GM12864 (cell line): ENCODE measurements at regions not wholly inside any gene's neighbourhood (a gene's known extent, or its start where the extent isn't known, plus 50 kb on each side); places are given as distances from the start of the nearest gene placed in this dataset.

Experiments used
- DNase-seq: peaks from one replicate; pipeline ENCODE4 v3.0.0-alpha.2; 2011; ENCODE audit warnings: low read depth
- H3K4me3 ChIP-seq: 2 replicates; pipeline ENCODE4 v1.5.1; 2011; ENCODE audit warnings: mild to moderate bottlenecking, low read depth, low read length, control low read depth
- TF ChIP-seq, protein P1 (sequence below): IDR thresholded peaks from 2 replicates; pipeline ENCODE4 v1.5.1; 2011; ENCODE audit warnings: low read depth, mild to moderate bottlenecking, moderate library complexity, low read length, control low read depth, inconsistent platforms; ENCODE audit errors: missing control alignments

DNA sequence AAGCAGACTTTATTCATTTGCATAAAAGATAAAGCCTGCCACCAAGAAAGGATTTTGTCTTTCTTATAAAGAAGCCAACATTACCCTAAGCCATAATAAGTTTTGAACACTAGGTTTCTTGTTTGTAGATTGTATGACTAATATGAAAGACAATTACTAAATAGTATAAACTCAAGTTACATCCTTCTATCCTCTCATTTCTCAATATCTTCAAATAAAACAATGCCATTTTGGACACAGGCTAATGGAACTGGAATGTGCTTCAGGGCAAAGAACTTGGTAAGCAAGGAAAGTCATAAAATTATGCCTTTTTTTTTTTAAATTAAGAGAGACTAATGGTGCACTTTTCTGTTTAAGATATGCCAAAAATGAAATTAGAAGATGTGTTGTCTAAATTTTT is 137.7 kb downstream of the DKK1 start:
- DNase-seq, result no peak
- TF ChIP-seq, protein P1, sequence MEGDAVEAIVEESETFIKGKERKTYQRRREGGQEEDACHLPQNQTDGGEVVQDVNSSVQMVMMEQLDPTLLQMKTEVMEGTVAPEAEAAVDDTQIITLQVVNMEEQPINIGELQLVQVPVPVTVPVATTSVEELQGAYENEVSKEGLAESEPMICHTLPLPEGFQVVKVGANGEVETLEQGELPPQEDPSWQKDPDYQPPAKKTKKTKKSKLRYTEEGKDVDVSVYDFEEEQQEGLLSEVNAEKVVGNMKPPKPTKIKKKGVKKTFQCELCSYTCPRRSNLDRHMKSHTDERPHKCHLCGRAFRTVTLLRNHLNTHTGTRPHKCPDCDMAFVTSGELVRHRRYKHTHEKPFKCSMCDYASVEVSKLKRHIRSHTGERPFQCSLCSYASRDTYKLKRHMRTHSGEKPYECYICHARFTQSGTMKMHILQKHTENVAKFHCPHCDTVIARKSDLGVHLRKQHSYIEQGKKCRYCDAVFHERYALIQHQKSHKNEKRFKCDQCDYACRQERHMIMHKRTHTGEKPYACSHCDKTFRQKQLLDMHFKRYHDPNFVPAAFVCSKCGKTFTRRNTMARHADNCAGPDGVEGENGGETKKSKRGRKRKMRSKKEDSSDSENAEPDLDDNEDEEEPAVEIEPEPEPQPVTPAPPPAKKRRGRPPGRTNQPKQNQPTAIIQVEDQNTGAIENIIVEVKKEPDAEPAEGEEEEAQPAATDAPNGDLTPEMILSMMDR, result no peak
- H3K4me3 ChIP-seq, result no peak overlapping the region

DNA sequence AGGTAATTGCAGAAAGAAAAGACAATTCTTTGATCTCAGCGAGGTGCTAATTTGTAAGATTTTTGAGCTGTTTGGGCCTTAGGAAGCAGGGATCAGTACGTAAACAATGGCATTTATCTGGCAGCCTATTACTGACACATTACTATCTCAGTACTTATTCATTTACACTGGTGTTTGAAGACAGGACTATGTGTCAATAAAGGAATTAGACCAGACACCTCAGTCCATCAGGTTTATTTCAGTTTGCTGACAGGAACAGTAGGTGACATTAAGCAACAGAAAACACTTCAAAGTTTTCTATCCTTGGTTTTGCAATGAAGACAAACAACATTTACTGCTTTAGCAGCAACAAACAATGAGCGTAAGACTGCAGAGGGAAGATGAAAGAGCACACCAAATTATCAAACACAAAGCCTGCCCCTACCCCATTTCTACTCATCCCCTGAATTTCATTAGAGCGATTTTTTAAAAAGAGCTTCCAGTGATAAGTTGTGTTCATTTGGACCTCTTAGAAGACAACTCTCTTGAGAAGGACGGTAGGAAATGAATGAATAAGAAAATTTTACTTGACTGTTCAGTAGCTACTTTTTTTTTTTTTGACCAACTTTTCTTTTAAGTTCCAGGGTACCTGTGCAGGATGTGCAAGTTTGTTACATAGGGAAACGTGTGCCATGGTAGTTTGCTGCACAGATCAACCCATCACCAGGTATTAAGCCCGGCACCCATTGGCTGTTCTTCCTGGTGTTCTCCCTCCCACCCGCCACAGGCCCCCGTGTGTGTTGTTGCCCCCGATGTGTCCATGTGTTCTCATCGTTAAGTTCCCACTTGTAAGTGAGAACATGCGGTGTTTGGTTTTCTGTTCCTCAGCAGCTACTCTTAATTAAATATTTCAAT is 138.8 kb downstream of the DKK1 start:
- DNase-seq, result no peak
- TF ChIP-seq, protein P1, result no peak
- no peak overlapping the region for H3K4me3 ChIP-seq

DNA sequence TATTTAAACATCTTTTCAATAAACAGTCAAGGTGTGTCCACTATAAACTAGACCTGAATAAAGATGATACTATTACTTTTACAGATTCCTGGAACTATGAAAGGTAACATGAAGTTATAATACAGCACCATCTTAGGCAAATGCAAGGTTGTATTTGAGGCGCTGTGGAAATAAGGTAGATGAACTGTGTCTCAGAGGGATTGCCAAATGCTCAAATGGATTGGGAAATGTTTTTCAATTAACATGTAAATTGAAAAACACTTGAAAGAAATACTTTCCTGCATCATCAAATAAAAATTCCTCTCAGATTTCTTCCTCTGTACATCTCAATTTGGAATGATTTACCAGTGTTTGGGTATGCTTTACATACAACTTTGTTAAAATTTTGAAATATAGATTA is 139.4 kb downstream of the DKK1 start:
- DNase-seq, result no peak
- TF ChIP-seq, protein P1, result no peak
- no peak overlapping the region for H3K4me3 ChIP-seq

DNA sequence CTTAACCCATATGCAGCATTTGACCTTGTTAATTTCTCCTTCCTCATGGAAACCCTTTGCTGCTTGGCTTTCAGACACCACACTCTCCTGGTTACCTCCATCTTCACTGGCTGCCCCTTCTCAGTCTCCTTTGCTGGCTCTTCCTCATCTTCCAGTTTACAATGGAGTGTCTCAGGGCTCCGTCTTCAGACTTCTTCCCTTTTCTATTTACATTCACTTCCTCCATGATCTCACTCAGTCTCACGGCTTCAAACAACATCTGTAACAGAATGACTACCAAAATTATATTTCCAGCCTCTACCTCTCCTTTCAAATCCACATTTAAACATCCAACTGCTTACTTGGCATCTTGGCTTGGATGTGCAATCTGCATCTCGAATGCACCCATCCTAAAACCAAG is 140.4 kb downstream of the DKK1 start:
- no peak overlapping the region for H3K4me3 ChIP-seq
- TF ChIP-seq, protein P1, result no peak
- no peak for DNase-seq

DNA sequence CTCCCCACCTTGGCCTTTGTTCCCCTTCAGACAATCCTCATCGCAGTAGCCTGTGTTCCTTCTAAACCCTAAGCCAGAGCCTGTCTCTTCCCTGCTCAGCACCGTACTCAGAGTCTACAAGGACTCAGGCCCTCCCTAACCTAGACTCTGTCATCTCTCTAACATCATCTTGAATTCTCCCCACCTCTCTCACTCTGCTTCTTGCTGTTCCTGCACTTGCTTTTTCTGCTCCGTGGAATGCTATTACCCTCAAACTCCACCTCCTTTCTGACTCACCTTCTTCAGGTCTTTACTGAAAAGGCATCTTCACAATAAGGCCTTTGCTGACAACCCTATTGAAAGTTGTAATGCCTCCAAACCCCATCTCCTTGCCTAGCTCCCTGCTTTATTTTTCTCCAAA is 141.0 kb downstream of the DKK1 start:
- TF ChIP-seq, protein P1, result no peak
- H3K4me3 ChIP-seq, result no peak overlapping the region
- no peak for DNase-seq

DNA sequence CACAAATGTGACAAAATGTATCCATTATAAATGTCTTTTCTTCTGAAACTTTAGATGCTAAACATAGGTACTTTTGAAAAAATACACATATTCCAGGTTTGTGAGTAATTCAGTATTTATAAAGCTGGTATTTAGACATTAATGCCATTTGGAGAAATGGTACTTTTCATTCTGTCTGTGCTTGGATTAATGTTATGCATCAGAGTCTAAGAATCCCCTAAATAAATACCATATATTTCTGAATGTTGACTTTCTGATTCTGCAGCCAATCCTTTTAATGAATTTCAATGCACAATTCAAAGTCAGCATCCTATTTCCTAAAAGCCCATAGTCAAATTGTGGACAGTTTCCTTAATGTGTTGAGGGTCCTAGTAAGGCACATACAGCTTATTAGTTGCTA is 145.0 kb downstream of the DKK1 start:
- TF ChIP-seq, protein P1, result no peak
- no peak for DNase-seq

DNA sequence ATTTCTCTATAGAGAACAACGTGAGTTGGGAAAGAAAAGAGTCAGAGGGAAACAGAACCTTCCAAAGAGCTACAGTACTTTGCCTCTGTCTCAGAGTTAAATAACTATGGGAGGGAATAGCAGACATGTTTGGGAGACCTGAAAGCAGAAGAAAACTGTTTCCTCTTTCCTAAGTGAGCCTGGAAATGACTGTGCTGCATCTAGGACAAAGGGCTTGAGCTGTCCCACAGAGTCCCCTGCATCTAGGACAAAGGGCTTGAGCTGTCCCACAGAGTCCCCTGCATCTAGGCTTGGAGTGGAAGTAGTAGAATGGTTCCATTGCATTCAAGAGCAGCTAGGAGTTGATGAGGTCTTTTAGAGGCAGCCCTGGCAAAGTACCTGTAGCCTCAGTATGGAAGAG is 149.7 kb downstream of the DKK1 start:
- no peak overlapping the region for H3K4me3 ChIP-seq
- no peak for DNase-seq
- TF ChIP-seq, protein P1, result no peak

More for the DNA sequence above, 145.0 kb downstream of the DKK1 start:
- H3K4me3 ChIP-seq, result no peak overlapping the region
